Ishikawa (cell line): ENCODE measurements at regions not wholly inside any gene's neighbourhood (a gene's known extent, or its start where the extent isn't known, plus 50 kb on each side); places are given as distances from the start of the nearest gene placed in this dataset.

ENCODE experiments used
- CEBPB ChIP-seq: IDR thresholded peaks from 2 replicates; pipeline ENCODE4 v1.6.1; 2012
- CREB1 ChIP-seq: IDR thresholded peaks from 2 replicates; pipeline ENCODE4 v1.6.1; 2012; ENCODE audit warnings: low read depth
- EGR1 ChIP-seq: IDR thresholded peaks from 2 replicates; pipeline ENCODE4 v1.6.1; 2012
- EP300 ChIP-seq: IDR thresholded peaks from 2 replicates; pipeline ENCODE4 v1.6.1; 2012; ENCODE audit warnings: borderline replicate concordance
- FOXM1 ChIP-seq: IDR thresholded peaks from 2 replicates; pipeline ENCODE4 v1.6.1; 2012; ENCODE audit warnings: low read depth, borderline replicate concordance
- NFIC ChIP-seq: IDR thresholded peaks from 2 replicates; pipeline ENCODE4 v1.6.1; 2012
- RAD21 ChIP-seq: IDR thresholded peaks from 2 replicates; pipeline ENCODE4 v1.6.1; 2012; ENCODE audit warnings: low read depth
- REST ChIP-seq: IDR thresholded peaks from 2 replicates; pipeline ENCODE4 v1.6.1; 2012; ENCODE audit warnings: low read depth, mild to moderate bottlenecking
- TAF1 ChIP-seq: IDR thresholded peaks from 2 replicates; pipeline ENCODE4 v1.6.1; 2012; ENCODE audit warnings: low read depth, mild to moderate bottlenecking
- TCF12 ChIP-seq: IDR thresholded peaks from 2 replicates; pipeline ENCODE4 v1.6.1; 2012; ENCODE audit warnings: low read depth
- TEAD4 ChIP-seq: IDR thresholded peaks from 2 replicates; pipeline ENCODE4 v1.6.1; 2012
- YY1 ChIP-seq: IDR thresholded peaks from 2 replicates; pipeline ENCODE4 v1.6.1; 2012; ENCODE audit warnings: low read depth
- ZBTB7A ChIP-seq: IDR thresholded peaks from 2 replicates; pipeline ENCODE4 v1.6.1; 2012; ENCODE audit warnings: low read depth
- TF ChIP-seq, protein P1 (sequence below): IDR thresholded peaks from 2 replicates; pipeline ENCODE4 v1.6.1; 2012
- TF ChIP-seq, protein P2 (sequence below): IDR thresholded peaks from 2 replicates; pipeline ENCODE4 v1.6.1; 2012

DNA sequence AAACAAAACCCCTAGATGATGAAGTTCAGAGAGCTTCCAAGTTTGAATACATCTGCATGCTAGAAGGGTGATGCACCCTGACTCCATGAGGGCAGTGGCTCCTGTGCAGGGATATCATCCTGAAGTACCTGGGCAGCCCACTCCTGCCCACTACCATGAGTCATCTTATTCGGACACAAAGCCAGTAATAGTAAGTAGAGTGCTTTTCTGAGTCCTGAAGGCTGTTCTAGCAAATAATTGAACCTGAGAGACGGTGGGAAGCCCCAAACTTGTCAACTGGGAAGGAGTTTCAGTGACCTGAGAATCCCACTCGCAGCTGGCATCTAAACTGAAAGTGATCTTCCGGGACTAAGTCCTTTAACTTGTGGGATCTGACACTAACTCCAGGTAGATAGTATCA is 152.9 kb upstream of the COL21A1 start:
- TF ChIP-seq YY1 (no peak), REST (no peak), TEAD4 (no peak)
- TF ChIP-seq, protein P1, sequence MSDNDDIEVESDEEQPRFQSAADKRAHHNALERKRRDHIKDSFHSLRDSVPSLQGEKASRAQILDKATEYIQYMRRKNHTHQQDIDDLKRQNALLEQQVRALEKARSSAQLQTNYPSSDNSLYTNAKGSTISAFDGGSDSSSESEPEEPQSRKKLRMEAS: no peak

DNA sequence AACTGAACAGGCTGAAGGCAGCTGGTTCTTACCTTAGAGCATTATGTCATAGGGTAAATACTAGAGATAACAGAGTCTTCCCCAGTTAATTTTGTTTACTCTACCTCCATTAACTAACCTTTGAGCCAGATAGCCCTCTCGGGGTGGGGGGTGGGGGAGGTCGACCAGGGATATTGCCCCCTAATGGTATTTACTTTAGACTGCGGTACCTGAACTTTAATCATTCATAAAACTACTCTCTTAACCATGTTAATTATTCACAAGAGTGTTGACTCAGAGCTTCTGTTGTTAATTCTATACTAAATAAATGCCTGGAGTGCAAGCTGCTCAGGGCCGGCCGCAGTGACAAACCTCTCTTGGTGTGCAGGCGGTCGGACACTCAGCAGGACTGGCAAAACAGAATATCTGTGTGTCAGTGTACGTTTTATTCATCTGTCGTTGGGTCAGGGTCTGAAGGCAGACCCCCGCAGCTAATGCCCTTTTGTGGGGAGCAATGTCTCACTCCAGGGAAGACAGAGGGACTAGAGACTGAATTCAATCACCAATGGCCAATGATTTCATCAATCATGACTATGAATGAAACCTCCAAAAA is 152.4 kb upstream of the COL21A1 start:
- TF ChIP-seq REST (no peak), EGR1 (no peak), CEBPB (no peak), YY1 (no peak), TEAD4 (no peak), CREB1 (no peak), EP300 (no peak), TCF12 (no peak), NFIC (no peak), RAD21 (no peak)
- TF ChIP-seq, protein P1: no peak
- TF ChIP-seq, protein P2, sequence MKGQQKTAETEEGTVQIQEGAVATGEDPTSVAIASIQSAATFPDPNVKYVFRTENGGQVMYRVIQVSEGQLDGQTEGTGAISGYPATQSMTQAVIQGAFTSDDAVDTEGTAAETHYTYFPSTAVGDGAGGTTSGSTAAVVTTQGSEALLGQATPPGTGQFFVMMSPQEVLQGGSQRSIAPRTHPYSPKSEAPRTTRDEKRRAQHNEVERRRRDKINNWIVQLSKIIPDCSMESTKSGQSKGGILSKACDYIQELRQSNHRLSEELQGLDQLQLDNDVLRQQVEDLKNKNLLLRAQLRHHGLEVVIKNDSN: no peak

- TF ChIP-seq FOXM1: no peak
- no peak for TF ChIP-seq TEAD4
- TF ChIP-seq EGR1: no peak
- TF ChIP-seq CEBPB: no peak
Observed at GRCh38 chr6:56399250-56399671, 151.9 kb upstream of the COL21A1 start.

DNA sequence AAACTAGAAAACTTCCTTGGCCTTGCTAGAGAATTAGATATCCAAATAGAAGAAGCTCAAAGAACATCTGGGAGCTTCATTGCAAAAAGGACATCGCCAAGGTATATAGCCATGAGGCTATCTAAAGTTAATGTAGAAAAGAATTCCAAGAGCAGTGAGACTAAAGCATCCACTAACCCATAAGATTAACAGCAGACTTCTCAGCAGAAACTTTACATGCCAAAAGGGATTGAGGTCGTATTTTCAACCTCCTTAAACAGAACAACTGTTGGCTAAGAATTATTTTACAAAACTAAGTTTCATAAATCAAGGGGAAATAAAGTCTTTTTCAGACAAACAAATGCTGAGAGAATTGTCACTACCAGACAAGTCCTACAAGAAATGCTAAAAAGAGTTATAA is 149.1 kb upstream of the COL21A1 start:
- TF ChIP-seq NFIC (no peak), EGR1 (no peak), YY1 (no peak), EP300 (no peak), RAD21 (no peak), REST (no peak), CEBPB (no peak), CREB1 (no peak), ZBTB7A (no peak), TAF1 (no peak), FOXM1 (no peak), TEAD4 (no peak), TCF12 (no peak)
- TF ChIP-seq, protein P2: no peak
- TF ChIP-seq, protein P1: no peak
